ENCODE measurements at regions not wholly inside any gene's neighbourhood (a gene's known extent, or its start where the extent isn't known, plus 50 kb on each side); places are given as distances from the start of the nearest gene placed in this dataset.

- WGBS = 65% methylated on average over 5 of the region's 5 CpGs
- H3K9ac ChIP-seq (ENCODE audit: low read depth in 1 of 2, low read length in 2 of 2) = no peak overlapping the region
- DNase-seq (ENCODE audit: low spot score) = no peak
- H3K27me3 ChIP-seq (ENCODE audit: control insufficient read depth in 4 of 4, insufficient read depth in 4 of 4, low read length in 3 of 4) = no peaks in the 10 kb centered on the region
- H3K9me3 ChIP-seq (ENCODE audit: control insufficient read depth in 4 of 4, low read length in 3 of 4) = no peaks in the 10 kb centered on the region
- H3K4me3 ChIP-seq (ENCODE audit: low read depth in 1 of 3, low read length in 3 of 3) = no peak overlapping the region
- H3K36me3 ChIP-seq (ENCODE audit: control insufficient read depth in 4 of 4, insufficient read depth in 3 of 4, low read depth in 1 of 4, low read length in 3 of 4) = no peaks in the 10 kb centered on the region
- no peak for TF ChIP-seq REST (IDR thresholded peaks at IDR 0.05)
- TF ChIP-seq CTCF (IDR thresholded peaks at IDR 0.05; ENCODE audit: low read depth, low read length, missing input control) = no peak
- peak; percentile 33 for TF ChIP-seq NR2F2 (IDR thresholded peaks at IDR 0.05)
- TF ChIP-seq RXRA (IDR thresholded peaks at IDR 0.05) = peak in 1 of 2 donors; percentile 23
- no peaks in the 10 kb centered on the region for H3K4me1 ChIP-seq (ENCODE audit: control insufficient read depth in 4 of 4, insufficient read depth in 4 of 4, low read length in 3 of 4)
- H3K27ac ChIP-seq (ENCODE audit: low read depth in 1 of 2, low read length in 2 of 2) = peak overlapping the region in 1 of 2 donors; percentile 40
Measured at GRCh38 chr1:201724766-201725118, 104.2 kb upstream of the IPO9 start.

- Histone ChIP-seq H3K9me3 (ENCODE audit: control insufficient read depth in 4 of 4, low read length in 3 of 4) (no peaks in the 10 kb centered on the region), H3K36me3 (ENCODE audit: control insufficient read depth in 4 of 4, insufficient read depth in 3 of 4, low read depth in 1 of 4, low read length in 3 of 4) (no peaks in the 10 kb centered on the region), H3K9ac (ENCODE audit: low read depth in 1 of 2, low read length in 2 of 2) (no peak overlapping the region), H3K4me1 (ENCODE audit: control insufficient read depth in 4 of 4, insufficient read depth in 4 of 4, low read length in 3 of 4) (no peaks in the 10 kb centered on the region), H3K27ac (ENCODE audit: low read depth in 1 of 2, low read length in 2 of 2) (no peak overlapping the region), H3K4me3 (ENCODE audit: low read depth in 1 of 3, low read length in 3 of 3) (no peak overlapping the region), H3K27me3 (ENCODE audit: control insufficient read depth in 4 of 4, insufficient read depth in 4 of 4, low read length in 3 of 4) (no peaks in the 10 kb centered on the region)
- 84% methylated on average over 2 of the region's 2 CpGs for WGBS
- TF ChIP-seq HNF4A (conservative IDR thresholded peaks at IDR 0.05) = no peak
- TF ChIP-seq REST (IDR thresholded peaks at IDR 0.05) = no peak
- TF ChIP-seq NR2F2 (IDR thresholded peaks at IDR 0.05) = no peak
- TF ChIP-seq SP1 (IDR thresholded peaks at IDR 0.05) = no peak
- no peak for TF ChIP-seq ZBTB33 (IDR thresholded peaks at IDR 0.05)
- no peak for TF ChIP-seq RXRA (IDR thresholded peaks at IDR 0.05)
- no peak for TF ChIP-seq RAD21 (IDR thresholded peaks at IDR 0.05)
- DNase-seq (ENCODE audit: low spot score) = no peak
Measured at GRCh38 chr1:201726700-201727099, 102.3 kb upstream of the IPO9 start.

All from liver (tissue), 8 donors.